ENCODE measurements at regions not wholly inside any gene's neighbourhood (a gene's known extent, or its start where the extent isn't known, plus 50 kb on each side); places are given as distances from the start of the nearest gene placed in this dataset.

- DNase-seq (ENCODE audit: low read depth) = no peak
Measured at GRCh38 chr13:73212482-73212881, 153.7 kb downstream of the KLF5 start.

GRCh38 chr13:73210218-73210883, 151.5 kb downstream of the KLF5 start:
- no peak for DNase-seq (ENCODE audit: low read depth)

- DNase-seq (ENCODE audit: low read depth) = no peak
Measured at GRCh38 chr13:73204952-73205351, 146.1 kb downstream of the KLF5 start.

DNA sequence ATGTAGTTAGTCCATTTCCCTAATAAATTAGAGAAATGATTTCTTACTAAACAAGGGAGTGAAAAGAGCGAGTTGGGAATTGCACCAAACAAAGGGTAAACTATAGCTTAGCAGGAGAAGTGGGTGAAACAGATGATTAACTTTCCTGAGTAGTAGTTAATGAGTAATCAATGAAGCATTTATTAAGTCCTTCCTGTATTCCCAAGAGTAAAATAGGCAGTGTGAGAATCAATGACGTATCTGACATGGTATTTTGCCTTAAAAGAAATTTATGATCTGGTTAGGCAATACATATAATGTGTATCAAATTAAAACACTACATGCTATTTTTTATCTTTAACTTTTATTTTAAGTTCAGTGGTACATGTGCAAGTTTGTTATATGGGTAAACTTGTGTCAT, 142.8 kb downstream of the KLF5 start:
- DNase-seq (ENCODE audit: low read depth) = no peak

- no peak for DNase-seq (ENCODE audit: low read depth)
Measured at GRCh38 chr13:73198991-73199411, 140.2 kb downstream of the KLF5 start.

DNA sequence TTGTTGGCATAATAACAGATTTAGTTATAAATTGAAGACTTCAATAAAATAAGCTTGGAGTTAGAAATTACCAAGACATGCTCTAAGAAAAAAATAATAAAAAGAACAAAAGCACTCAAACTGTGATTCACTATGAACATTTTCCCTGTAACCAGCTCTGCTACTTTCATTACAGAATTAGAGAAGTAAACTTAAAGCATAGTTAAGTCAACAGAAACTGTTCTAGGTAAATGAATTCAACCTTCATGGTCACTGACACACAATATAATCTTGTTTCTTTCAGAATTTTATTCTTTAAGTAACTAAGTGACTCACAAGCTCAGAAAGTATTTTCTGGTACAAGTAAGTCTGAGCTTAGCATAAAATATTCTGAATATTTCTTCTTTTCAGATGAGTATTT, 136.3 kb downstream of the KLF5 start:
- DNase-seq (ENCODE audit: low read depth) = no peak

- no peak for DNase-seq (ENCODE audit: low read depth)
Measured at GRCh38 chr13:73194310-73194709, 135.5 kb downstream of the KLF5 start.

GRCh38 chr13:73193554-73193953, 134.7 kb downstream of the KLF5 start:
- DNase-seq (ENCODE audit: low read depth) = no peak

GRCh38 chr13:73190477-73190876, 131.7 kb downstream of the KLF5 start:
- no peak for DNase-seq (ENCODE audit: low read depth)

DNA sequence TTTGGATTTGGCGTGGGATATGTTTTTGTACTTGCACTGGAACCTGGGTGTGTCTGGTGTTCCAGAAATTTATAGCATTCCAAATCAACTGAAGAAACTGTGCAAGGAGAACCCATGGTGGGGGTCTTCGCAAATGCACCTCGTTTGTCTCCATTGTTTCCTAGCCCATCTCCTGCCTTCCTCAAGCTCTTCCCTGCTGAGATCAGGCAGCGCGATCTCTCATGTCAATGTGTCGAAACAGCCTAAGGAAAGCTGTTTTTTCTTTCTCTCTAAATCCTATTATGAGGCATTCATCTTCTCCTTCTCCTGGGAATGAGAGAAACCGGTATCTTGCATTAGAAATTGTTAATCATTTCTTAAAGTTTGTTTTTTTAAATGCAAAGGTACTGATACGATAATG, 131.0 kb downstream of the KLF5 start:
- DNase-seq (ENCODE audit: low read depth) = no peak

GRCh38 chr13:73189362-73189761, 130.6 kb downstream of the KLF5 start:
- no peak for DNase-seq (ENCODE audit: low read depth)

DNA sequence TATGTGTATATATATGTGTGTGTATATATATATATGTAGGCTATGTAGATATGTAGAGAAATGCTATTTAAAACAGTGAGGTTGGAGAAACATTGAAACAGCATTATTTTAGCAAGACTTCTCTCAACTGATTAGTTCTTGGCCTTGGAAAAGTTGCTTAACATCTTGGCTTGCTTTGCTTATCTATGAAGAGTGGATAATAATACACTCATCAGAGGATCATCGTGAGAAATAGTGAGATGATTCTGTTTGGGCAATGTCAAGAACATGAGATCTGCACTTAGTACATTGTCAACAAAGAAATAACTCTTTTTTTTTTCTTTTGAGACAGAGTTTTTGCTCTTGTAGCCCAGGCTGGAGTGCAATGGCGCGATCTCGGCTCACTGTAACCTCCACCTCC, 128.3 kb downstream of the KLF5 start:
- DNase-seq (ENCODE audit: low read depth) = no peak

DNA sequence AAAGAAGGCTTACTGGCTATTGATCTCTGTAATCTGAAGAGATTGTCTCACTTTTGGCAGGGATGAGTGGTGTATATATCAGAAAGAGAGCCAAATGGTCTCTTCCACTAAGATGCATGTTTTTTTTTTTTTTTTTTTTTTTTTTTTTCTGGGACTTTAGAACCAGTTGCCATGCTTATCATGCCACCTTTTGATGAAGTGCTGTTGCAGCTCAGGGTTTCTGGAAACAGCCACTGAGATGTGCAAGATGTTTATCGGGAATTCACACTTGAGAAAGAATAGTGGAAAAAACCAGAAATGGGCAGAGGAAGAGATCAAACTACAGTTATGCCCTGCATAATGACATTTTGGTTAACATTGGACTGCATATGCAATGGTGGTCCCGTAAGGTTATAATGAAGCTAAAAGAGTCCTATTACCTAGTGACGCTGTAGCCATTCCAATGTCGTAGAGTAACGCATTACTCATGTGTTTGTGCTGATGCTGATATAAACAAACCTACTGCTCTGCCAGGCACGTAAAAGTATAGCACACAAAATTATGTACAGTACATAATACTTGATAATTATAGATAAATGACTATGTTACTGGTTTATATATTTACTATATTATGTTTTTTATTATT, 121.0 kb downstream of the KLF5 start:
- DNase-seq (ENCODE audit: low read depth) = no peak

- DNase-seq (ENCODE audit: low read depth) = no peak
Measured at GRCh38 chr13:73177916-73178565, 119.2 kb downstream of the KLF5 start.

GRCh38 chr13:73177017-73177416, 118.2 kb downstream of the KLF5 start:
- DNase-seq (ENCODE audit: low read depth) = no peak

- no peak for DNase-seq (ENCODE audit: low read depth)
Measured at GRCh38 chr13:73174521-73175010, 115.8 kb downstream of the KLF5 start.

DNA sequence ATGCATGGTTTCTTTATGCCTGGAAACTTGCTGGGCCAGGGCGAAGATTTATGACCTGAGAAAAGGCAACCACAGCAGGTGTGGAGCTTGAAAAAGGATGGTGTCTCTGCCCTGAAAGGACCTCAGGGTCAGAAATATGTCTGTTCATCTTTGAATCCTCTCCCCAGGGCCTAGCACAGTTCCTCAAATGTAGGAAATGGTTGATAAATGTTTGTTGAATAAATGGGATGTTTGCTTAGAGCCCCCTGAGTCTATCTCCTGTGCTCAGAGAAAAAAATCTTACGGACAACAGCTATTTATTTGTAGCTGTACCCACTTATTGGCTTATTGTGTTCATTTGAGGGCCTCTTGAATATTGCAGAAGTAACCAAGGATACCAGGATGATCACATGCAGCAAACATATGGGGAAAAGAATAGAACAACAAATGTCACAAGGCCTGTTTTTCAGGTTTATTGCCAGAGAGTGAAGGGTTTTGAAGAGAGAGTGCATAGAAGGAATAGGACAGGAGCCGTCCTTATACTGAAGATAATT, 114.5 kb downstream of the KLF5 start:
- no peak for DNase-seq (ENCODE audit: low read depth)

DNA sequence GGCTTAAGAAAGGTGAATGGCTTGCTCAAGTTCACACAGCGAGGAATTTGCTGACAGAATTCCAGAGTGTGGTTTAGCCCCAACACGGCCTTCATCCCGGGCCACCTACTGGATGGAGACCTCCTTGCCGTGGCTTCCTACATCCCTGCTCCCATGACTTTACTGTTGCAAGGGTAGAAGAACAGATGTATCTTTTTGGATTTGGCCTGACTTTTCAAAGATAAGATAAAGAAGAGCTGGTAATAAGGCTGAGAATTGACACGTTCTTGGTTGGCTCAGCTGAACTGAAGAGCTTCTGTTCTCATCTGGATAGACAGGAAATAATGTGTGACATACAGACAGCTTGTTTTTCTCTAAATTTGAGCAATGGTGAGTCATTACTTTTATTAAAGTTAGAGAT, 113.1 kb downstream of the KLF5 start:
- no peak for DNase-seq (ENCODE audit: low read depth)

- no peak for DNase-seq (ENCODE audit: low read depth)
Measured at GRCh38 chr13:73171271-73171682, 112.5 kb downstream of the KLF5 start.

- no peak for DNase-seq (ENCODE audit: low read depth)
Measured at GRCh38 chr13:73169971-73170370, 111.2 kb downstream of the KLF5 start.

DNA sequence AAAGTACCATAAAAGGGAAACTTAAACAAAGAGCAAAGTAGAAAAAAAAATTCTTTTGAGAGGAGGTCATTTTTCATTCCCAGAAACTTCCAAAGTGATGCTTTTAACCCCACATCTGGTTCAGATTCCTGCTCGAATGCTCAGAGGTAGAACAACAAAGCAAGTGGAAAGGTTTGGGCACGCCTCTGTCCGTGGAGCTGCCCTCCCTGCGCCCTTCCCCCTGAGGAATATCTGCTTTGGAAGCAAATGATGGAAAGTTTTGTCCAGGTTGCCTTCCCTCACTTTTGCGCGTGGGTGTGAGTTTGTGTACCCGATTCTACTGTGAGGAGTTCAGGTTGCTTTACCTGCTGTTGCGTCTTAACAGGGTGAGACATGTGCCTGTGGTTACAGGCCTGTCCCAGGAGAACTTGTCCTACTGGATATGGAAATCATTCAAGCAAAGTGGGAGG, 110.2 kb downstream of the KLF5 start:
- no peak for DNase-seq (ENCODE audit: low read depth)

DNA sequence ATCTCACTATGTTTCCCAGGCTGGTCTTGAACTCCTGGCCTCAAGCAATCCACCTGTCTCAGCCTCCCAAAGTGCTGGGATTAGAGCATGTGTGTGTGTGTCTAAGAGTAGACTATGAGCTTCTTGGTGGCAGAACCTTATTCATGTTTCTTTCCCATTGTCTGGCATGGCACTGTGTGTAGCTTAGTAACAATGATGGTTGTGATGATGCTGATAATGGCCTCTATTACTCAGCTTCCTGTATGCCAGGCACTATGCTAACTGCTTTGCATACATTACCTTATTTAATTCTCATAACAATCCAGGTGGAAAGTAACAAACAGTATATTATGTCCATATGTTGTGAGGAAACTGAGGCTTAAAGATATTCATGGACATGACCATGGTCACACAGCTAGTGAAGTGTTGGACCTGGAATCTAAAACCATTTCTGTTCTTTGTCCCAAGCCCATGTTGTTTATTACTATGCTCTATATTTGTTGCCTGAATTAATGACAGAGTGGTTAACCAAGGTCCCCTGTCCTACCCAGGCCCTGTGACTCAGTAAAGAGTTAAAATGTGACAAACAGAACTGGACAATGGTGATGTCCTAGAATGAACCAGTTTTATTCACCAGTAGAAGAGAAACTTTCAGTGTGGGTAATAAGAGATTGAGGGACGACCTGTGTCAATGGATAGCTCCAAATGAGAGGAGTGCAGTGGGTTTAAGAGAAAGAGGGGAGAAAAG, 109.6 kb downstream of the KLF5 start:
- DNase-seq (ENCODE audit: low read depth) = no peak
